ENCODE measurements at regions not wholly inside any gene's neighbourhood (a gene's known extent, or its start where the extent isn't known, plus 50 kb on each side); places are given as distances from the start of the nearest gene placed in this dataset.

- DNase-seq, result no peak
- WGBS, 2 donors (ENCODE audit: low coverage in 1 of 2), result 13 to 16% methylated on average over 2 of the region's 2 CpGs
- TF ChIP-seq POLR2A (IDR thresholded peaks at IDR 0.05), result no peak
- TF ChIP-seq EP300 (IDR thresholded peaks at IDR 0.05; ENCODE audit: low read depth), result no peak
- TF ChIP-seq, protein P1, sequence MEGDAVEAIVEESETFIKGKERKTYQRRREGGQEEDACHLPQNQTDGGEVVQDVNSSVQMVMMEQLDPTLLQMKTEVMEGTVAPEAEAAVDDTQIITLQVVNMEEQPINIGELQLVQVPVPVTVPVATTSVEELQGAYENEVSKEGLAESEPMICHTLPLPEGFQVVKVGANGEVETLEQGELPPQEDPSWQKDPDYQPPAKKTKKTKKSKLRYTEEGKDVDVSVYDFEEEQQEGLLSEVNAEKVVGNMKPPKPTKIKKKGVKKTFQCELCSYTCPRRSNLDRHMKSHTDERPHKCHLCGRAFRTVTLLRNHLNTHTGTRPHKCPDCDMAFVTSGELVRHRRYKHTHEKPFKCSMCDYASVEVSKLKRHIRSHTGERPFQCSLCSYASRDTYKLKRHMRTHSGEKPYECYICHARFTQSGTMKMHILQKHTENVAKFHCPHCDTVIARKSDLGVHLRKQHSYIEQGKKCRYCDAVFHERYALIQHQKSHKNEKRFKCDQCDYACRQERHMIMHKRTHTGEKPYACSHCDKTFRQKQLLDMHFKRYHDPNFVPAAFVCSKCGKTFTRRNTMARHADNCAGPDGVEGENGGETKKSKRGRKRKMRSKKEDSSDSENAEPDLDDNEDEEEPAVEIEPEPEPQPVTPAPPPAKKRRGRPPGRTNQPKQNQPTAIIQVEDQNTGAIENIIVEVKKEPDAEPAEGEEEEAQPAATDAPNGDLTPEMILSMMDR (IDR thresholded peaks at IDR 0.05), result no peak
- no peak for TF ChIP-seq POLR2AphosphoS5 (IDR thresholded peaks at IDR 0.05)
- intact Hi-C loops (cut with DNase I; ENCODE audit: low total_unique reads) (no loop called here), in situ Hi-C loops (cut with MboI; ENCODE audit: low pct_ligation_motif_present in 1 of 4, low pct_unique_long_range_greater_than_20kb in 1 of 4, low sequenced_read_pairs in 3 of 4) (no loop called here)
- Histone ChIP-seq H3K4me3 (no peak overlapping the region), H3K9me3 (no peaks in the 10 kb centered on the region), H3K36me3 (no peaks in the 10 kb centered on the region), H3K27ac (no peak overlapping the region), H3K27me3 (no peaks in the 10 kb centered on the region), H3K4me1 (no peaks in the 10 kb centered on the region)
These were observed 636.0 kb upstream of the PTCHD4 start for GRCh38 chr6:48747040-48747439.

DNA sequence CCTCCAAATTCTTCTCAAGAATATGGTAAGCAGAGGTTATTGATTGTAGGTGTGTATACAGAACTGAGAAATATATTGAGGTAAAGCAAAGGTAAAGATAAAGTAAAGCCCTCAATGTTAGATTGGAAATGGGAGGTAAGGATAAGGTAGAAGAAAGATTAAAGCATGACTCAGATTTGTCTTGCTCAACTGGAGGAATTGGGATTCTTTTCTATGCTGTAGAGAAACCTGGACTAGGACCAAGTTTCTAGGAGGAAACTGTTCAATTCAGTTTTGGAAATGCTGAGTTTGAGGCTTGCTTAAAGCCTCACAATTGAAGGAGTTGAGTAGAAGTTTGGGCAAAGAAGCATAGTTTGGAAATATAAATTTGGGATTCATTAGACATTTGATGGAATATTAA, 634.0 kb upstream of the PTCHD4 start:
- Histone ChIP-seq H3K27me3 (no peaks in the 10 kb centered on the region), H3K4me3 (no peak overlapping the region), H3K36me3 (no peaks in the 10 kb centered on the region), H3K27ac (no peak overlapping the region), H3K9me3 (no peaks in the 10 kb centered on the region), H3K4me1 (no peaks in the 10 kb centered on the region)
- in situ Hi-C loops (cut with MboI; ENCODE audit: low pct_ligation_motif_present in 1 of 4, low pct_unique_long_range_greater_than_20kb in 1 of 4, low sequenced_read_pairs in 3 of 4) (no loop called here), intact Hi-C loops (cut with DNase I; ENCODE audit: low total_unique reads) (no loop called here)
- TF ChIP-seq EP300 (IDR thresholded peaks at IDR 0.05; ENCODE audit: low read depth) (no peak), POLR2AphosphoS5 (IDR thresholded peaks at IDR 0.05) (no peak), POLR2A (IDR thresholded peaks at IDR 0.05) (no peak)
- TF ChIP-seq, protein P1 (IDR thresholded peaks at IDR 0.05), result no peak
- no peak for DNase-seq

DNA sequence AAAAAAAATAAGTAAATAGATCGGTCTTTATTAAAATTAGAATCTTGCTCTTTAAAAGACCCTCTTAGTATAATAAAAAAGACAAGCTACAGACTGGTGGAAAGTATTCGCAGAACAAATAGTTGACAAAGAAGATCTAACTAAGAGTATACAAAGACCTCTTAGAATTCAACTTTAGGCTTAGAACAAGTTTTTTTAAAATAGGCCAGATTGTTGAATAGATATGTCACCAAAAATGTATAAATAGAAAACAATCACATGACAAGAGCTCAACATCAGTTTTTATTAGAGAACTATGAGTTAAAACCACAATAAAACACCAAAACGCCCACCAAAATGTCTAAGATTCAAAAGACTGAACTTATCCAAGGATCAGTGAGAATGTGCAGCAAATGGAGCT, 632.7 kb upstream of the PTCHD4 start:
- 73 to 75% methylated on average over 3 of the region's 3 CpGs for WGBS, 2 donors (ENCODE audit: low coverage in 1 of 2)
- Histone ChIP-seq H3K27ac (no peak overlapping the region), H3K4me3 (no peak overlapping the region), H3K4me1 (no peaks in the 10 kb centered on the region), H3K27me3 (no peaks in the 10 kb centered on the region), H3K9me3 (no peaks in the 10 kb centered on the region), H3K36me3 (no peaks in the 10 kb centered on the region)
- in situ Hi-C loops (cut with MboI; ENCODE audit: low pct_ligation_motif_present in 1 of 4, low pct_unique_long_range_greater_than_20kb in 1 of 4, low sequenced_read_pairs in 3 of 4), result no loop called here
- no peak for TF ChIP-seq EP300 (IDR thresholded peaks at IDR 0.05; ENCODE audit: low read depth)
- TF ChIP-seq POLR2A (IDR thresholded peaks at IDR 0.05), result no peak
- TF ChIP-seq, protein P1 (IDR thresholded peaks at IDR 0.05), result no peak
- TF ChIP-seq POLR2AphosphoS5 (IDR thresholded peaks at IDR 0.05), result no peak
- intact Hi-C loops (cut with DNase I; ENCODE audit: low total_unique reads), result no loop called here
- DNase-seq, result no peak

- TF ChIP-seq, protein P1 (IDR thresholded peaks at IDR 0.05), result no peak
- TF ChIP-seq POLR2A (IDR thresholded peaks at IDR 0.05) (no peak), EP300 (IDR thresholded peaks at IDR 0.05; ENCODE audit: low read depth) (no peak), POLR2AphosphoS5 (IDR thresholded peaks at IDR 0.05) (no peak)
- 53 to 70% methylated on average over 2 of the region's 2 CpGs for WGBS, 2 donors (ENCODE audit: low coverage in 1 of 2)
- in situ Hi-C loops (cut with MboI; ENCODE audit: low pct_ligation_motif_present in 1 of 4, low pct_unique_long_range_greater_than_20kb in 1 of 4, low sequenced_read_pairs in 3 of 4), result no loop called here
- no peaks in the 10 kb centered on the region for H3K27me3 ChIP-seq
- no peaks in the 10 kb centered on the region for H3K36me3 ChIP-seq
- intact Hi-C loops (cut with DNase I; ENCODE audit: low total_unique reads), result no loop called here
- no peak for DNase-seq
- no peaks in the 10 kb centered on the region for H3K4me1 ChIP-seq
- no peak overlapping the region for H3K27ac ChIP-seq
- no peaks in the 10 kb centered on the region for H3K9me3 ChIP-seq
- H3K4me3 ChIP-seq, result no peak overlapping the region
These were observed 625.7 kb upstream of the PTCHD4 start for GRCh38 chr6:48736501-48737206.
